ENCODE measurements at regions not wholly inside any gene's neighbourhood (a gene's known extent, or its start where the extent isn't known, plus 50 kb on each side); places are given as distances from the start of the nearest gene placed in this dataset.
"Not testable (repeated sequence)": the region's sequence is repeated elsewhere in the genome, so short reads cannot be mapped to it uniquely, and the experiment has no call there.

- Histone ChIP-seq H3K27me3 (peaks cover 0 to 5% (median 2%) of the 10 kb centered on the region in 3 donors), H3K4me3 (peak overlapping the region in 2 of 4 donors; percentile 31), H3K4me1 (peaks cover 0 to 7% of the 10 kb centered on the region in 2 donors), H3K9me3 (no peaks in the 10 kb centered on the region), H3K36me3 (no peaks in the 10 kb centered on the region), H3K27ac (no peak overlapping the region)
- DNase-seq (no peak), ATAC-seq (no peak)
- no peak for TF ChIP-seq CTCF (IDR thresholded peaks at IDR 0.05 in 4 of 5, conservative IDR thresholded peaks at IDR 0.05 in 1 of 5)
- TF ChIP-seq POLR2A (IDR thresholded peaks at IDR 0.05), result no peak
- in situ Hi-C loops (cut with MboI; ENCODE audit: low sequenced_read_pairs in 4 of 4) (no loop called here), intact Hi-C loops (cut with DNase I; ENCODE audit: low total_unique reads) (no loop called here)
Measured at GRCh38 chr2:131801210-131801744, 273.6 kb downstream of the CCDC74A start.

- H3K36me3 ChIP-seq; intact Hi-C loops (cut with DNase I; ENCODE audit: low total_unique reads); H3K27me3 ChIP-seq; H3K9me3 ChIP-seq; ATAC-seq; in situ Hi-C loops (cut with MboI; ENCODE audit: low sequenced_read_pairs in 4 of 4); H3K27ac ChIP-seq; H3K4me1 ChIP-seq: not testable (repeated sequence)
- peak; percentile 10 to 36 for DNase-seq
- peak; percentile 39 to 76 (median 63) for TF ChIP-seq CTCF (IDR thresholded peaks at IDR 0.05 in 4 of 5, conservative IDR thresholded peaks at IDR 0.05 in 1 of 5)
- peak overlapping the region; percentile 31 to 43 (median 34) for H3K4me3 ChIP-seq
Measured at GRCh38 chr2:131801745-131802350, 274.2 kb downstream of the CCDC74A start.

- H3K4me1 ChIP-seq; ATAC-seq; in situ Hi-C loops (cut with MboI; ENCODE audit: low sequenced_read_pairs in 4 of 4); H3K27ac ChIP-seq; H3K9me3 ChIP-seq; DNase-seq; H3K27me3 ChIP-seq; H3K36me3 ChIP-seq; intact Hi-C loops (cut with DNase I; ENCODE audit: low total_unique reads): not testable (repeated sequence)
- H3K4me3 ChIP-seq, result peak overlapping the region; percentile 31 to 43 (median 34)
Measured at GRCh38 chr2:131802351-131802836, 274.7 kb downstream of the CCDC74A start.

- H3K36me3 ChIP-seq; H3K27ac ChIP-seq; intact Hi-C loops (cut with DNase I; ENCODE audit: low total_unique reads); DNase-seq; ATAC-seq; in situ Hi-C loops (cut with MboI; ENCODE audit: low sequenced_read_pairs in 4 of 4); H3K27me3 ChIP-seq; H3K9me3 ChIP-seq; H3K4me1 ChIP-seq; H3K4me3 ChIP-seq: not testable (repeated sequence)
Measured at GRCh38 chr2:131803237-131803636, 275.5 kb downstream of the CCDC74A start.

- H3K27ac ChIP-seq; H3K27me3 ChIP-seq; H3K4me1 ChIP-seq; H3K36me3 ChIP-seq; intact Hi-C loops (cut with DNase I; ENCODE audit: low total_unique reads); in situ Hi-C loops (cut with MboI; ENCODE audit: low sequenced_read_pairs in 4 of 4); ATAC-seq; H3K4me3 ChIP-seq; DNase-seq; H3K9me3 ChIP-seq: not testable (repeated sequence)
Measured at GRCh38 chr2:131812605-131813004, 284.9 kb downstream of the CCDC74A start.

- in situ Hi-C loops (cut with MboI; ENCODE audit: low sequenced_read_pairs in 4 of 4); H3K4me1 ChIP-seq; H3K36me3 ChIP-seq; H3K4me3 ChIP-seq; intact Hi-C loops (cut with DNase I; ENCODE audit: low total_unique reads); H3K27me3 ChIP-seq; DNase-seq; H3K9me3 ChIP-seq; H3K27ac ChIP-seq; ATAC-seq: not testable (repeated sequence)
Measured at GRCh38 chr2:131813378-131813777, 285.7 kb downstream of the CCDC74A start.

- in situ Hi-C loops (cut with MboI; ENCODE audit: low sequenced_read_pairs in 4 of 4); H3K4me3 ChIP-seq; DNase-seq; H3K27ac ChIP-seq; ATAC-seq; intact Hi-C loops (cut with DNase I; ENCODE audit: low total_unique reads); H3K4me1 ChIP-seq; H3K27me3 ChIP-seq; H3K36me3 ChIP-seq; H3K9me3 ChIP-seq: not testable (repeated sequence)
Measured at GRCh38 chr2:131818267-131818973, 290.7 kb downstream of the CCDC74A start.

- DNase-seq; H3K27me3 ChIP-seq; H3K27ac ChIP-seq; H3K4me3 ChIP-seq; ATAC-seq; H3K36me3 ChIP-seq; H3K9me3 ChIP-seq; intact Hi-C loops (cut with DNase I; ENCODE audit: low total_unique reads); H3K4me1 ChIP-seq; in situ Hi-C loops (cut with MboI; ENCODE audit: low sequenced_read_pairs in 4 of 4): not testable (repeated sequence)
Measured at GRCh38 chr2:131822237-131822721, 294.6 kb downstream of the CCDC74A start.

- intact Hi-C loops (cut with DNase I; ENCODE audit: low total_unique reads); H3K27ac ChIP-seq; H3K4me3 ChIP-seq; H3K4me1 ChIP-seq; DNase-seq; H3K36me3 ChIP-seq; in situ Hi-C loops (cut with MboI; ENCODE audit: low sequenced_read_pairs in 4 of 4); ATAC-seq; H3K9me3 ChIP-seq; H3K27me3 ChIP-seq: not testable (repeated sequence)
Measured at GRCh38 chr2:131823058-131823457, 295.4 kb downstream of the CCDC74A start.
